Stimulated activated CD4-positive, alpha-beta T cell treated with anti-CD3 and anti-CD28 coated beads, Interleukin-2, amount 100 ng/mL, for 48 hours (primary cell): ENCODE measurements at regions not wholly inside any gene's neighbourhood (a gene's known extent, or its start where the extent isn't known, plus 50 kb on each side); places are given as distances from the start of the nearest gene placed in this dataset.
"Not testable (repeated sequence)": the region's sequence is repeated elsewhere in the genome, so short reads cannot be mapped to it uniquely, and the experiment has no call there.

Experiments used
- DNase-seq, 2 donors: peaks; one replicate each; pipeline ENCODE4 v3.0.0-alpha.2; 2020

DNA sequence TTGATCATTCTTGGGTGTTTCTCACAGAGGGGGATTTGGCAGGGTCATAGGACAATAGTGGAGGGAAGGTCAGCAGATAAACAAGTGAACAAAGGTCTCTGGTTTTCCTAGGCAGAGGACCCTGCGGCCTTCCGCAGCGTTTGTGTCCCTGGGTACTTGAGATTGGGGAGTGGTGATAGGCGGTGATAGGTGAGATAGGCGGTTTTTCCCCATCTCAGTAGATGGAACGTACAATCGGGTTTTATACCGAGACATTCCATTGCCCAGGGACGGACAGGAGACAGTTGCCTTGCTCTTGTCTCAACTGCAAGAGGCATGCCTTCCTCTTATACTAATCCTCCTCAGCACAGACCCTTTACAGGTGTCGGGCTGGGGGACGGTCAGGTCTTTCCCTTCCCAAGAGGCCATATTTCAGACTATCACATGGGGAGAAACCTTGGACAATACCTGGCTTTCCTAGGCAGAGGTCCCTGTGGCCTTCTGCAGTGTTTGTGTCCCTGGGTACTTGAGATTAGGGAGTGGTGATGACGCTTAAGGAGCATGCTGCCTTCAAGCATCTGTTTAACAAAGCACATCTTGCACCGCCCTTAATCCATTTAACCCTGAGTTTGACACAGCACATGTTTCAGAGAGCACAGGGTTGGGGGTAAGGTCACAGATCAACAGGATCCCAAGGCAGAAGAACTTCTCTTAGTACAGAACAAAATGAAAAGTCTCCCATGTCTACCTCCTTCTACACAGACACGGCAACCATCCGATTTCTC is 86.2 kb downstream of the OR2B2 start:
- DNase-seq: not testable (repeated sequence)

DNA sequence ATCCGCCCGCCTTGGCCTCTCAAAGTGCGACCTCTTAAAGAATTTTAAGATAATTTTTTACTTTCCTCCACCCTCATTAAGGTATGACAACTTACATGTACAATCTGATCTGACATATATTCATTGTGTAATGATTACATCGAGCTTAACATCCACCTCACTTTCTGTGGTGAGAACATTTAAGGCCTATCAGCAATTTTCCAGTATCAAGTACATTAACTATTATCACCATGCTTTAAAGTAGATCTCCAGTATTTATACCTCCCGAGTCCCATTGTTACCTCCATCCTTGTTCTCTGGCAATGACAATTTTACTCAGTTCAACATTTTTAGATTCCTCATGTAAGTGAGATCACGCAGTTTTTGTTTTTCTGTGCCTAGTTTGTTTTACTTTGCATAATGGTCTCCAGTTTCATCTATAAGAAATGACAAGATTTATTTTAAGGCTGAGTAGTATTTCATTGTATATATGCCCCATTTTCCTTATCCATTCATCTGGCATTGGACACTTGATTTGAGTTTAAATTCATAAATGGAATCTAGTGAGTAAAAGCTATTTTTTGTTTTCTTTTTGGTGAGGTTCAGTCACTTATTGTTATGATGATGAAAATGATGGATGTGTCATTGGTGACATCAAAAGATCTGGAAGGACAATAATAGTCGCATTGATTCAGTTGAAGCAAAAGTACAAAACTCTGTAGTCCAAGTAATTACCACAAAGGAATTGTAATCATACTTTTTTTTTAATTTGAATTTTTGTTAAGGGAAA is 87.0 kb downstream of the OR2B2 start:
- no peak for DNase-seq

DNA sequence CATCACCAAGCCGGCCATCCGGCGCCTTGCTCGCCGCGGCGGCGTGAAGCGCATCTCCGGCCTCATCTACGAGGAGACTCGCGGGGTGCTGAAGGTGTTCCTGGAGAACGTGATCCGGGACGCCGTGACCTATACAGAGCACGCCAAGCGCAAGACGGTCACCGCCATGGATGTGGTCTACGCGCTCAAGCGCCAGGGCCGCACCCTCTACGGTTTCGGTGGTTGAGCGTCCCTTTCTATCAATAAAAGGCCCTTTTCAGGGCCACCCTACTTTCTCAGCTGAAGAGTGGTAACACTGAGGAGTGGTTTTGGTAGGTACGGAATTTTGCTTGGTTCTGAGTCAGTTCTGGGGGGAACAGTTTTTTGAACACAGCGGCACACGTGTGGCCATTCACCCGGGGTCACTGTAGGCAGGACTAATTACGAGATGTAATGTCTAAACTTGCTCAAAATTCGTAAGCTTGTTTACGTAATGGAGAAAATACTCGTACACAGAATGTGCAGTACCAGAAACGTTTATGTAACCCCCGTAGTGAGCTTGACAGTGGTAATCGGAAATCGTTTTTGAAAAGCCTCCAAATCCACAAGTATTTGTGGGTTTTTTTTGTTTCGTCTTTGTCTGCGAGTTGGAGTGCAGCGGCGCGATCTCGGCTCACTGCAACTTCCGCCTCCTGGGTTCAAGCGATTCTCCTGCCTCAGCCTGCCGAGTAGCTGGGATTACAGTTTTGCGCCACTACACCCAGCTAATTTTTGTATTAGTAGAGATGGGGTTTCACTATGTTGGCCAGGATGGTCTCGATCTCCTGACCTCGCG is 87.8 kb downstream of the OR2B2 start:
- DNase-seq: peak in 1 of 2 donors; percentile 47

DNA sequence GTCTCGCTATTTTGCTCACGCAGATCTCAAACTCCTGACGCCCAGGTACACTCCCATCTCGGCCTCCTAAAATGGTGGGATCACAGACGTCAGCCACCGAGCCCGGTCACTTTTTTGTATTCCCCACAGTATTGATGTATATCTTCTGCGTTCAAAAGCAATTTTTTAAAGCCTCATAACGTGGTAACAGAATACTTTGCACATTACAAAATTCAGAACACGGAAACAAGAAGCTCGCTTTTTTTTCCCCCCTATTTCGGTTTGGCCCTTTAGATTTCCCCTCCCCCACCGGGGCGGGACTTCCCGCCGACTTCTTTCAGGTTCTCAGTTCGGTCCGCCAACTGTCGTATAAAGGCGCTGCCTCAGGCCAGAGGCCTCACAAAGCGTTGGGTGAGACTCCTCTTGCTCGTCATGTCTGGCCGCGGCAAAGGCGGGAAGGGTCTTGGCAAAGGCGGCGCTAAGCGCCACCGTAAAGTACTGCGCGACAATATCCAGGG is 88.4 kb downstream of the OR2B2 start:
- peak; percentile 47 to 63 for DNase-seq

DNA sequence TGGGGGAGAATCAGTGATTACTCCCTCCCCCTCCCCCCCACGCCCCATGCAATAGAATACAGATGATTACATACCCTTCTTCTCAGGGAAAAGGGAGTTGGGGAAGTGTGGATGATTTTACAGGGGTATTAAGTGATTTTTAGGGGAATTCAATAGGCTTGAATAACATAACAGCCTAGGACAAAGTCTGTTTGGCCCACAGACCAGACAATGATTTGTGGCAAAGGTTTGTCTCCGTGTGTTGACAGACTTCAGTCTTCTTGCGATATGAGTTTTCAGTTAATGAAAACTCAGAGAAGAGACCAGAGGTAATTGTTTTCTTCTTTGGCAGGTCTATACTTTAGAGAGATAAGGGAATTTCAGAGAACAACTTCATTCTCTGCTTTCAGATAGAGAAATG is 95.3 kb downstream of the OR2B2 start:
- DNase-seq: no peak

DNA sequence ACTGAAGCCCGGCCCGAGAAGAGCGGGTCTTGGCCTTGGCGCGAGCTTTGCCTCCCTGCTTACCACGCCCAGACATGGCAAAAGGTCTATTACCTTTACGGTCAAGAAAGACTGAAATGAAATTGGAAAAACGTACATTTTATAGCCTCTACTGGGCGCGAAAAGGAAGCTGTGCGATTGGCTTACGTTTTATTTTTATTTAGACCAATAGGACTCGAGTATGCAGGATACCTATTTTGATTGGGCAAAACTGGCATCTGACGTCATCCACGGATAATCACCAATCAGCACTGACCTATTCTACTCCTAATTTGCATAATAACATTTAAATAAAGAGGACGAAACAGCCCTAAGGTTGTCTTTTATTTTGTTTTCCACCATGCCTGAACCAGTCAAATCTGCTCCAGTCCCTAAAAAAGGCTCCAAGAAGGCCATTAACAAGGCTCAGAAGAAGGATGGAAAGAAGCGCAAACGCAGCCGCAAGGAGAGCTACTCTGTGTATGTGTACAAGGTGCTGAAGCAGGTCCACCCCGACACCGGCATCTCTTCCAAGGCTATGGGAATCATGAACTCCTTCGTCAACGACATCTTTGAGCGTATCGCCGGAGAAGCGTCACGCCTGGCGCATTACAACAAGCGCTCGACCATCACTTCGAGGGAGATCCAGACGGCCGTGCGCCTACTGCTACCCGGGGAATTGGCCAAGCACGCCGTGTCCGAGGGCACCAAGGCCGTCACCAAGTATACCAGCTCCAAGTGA is 97.4 kb downstream of the OR2B2 start:
- peak; percentile 55 to 58 for DNase-seq

DNA sequence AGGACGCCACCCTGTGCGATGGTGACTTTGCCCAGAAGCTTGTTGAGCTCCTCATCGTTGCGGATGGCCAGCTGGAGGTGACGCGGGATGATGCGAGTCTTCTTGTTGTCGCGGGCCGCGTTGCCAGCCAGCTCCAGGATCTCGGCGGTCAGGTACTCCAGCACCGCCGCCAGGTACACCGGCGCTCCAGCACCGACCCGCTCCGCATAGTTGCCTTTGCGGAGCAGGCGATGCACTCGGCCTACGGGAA is 97.9 kb downstream of the OR2B2 start:
- not testable (repeated sequence) for DNase-seq

DNA sequence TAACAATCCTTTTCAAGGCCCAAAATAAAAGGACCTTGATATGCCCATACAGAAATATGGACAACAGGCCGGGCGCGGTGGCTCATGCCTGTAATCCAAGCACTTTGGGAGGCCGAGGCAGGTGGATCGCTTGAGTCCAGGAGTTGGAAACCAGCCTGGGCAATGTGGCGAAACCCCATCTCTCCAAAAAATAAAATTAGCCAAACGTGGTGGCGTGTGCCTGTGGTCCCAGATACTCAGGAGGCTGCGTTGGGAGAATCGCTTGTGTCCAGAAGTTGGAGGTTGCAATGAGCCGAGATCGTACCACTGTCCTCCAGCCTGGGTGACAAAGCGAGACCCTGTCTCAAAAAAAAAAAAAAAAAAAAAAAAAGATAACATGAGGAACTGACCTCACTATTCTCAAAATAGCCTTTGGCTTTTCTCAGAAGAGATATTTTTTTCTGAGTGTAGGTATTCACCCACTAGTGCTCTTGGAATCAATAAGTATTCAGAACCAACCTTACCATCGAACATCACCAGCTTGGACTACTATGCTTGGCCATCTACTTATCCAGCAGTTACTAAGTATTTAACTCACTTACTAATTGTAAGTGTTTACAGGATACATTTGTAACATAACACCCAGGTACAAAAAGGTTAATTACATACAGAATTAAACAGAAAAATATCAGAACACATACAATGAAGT is 99.2 kb downstream of the OR2B2 start:
- DNase-seq: no peak

DNA sequence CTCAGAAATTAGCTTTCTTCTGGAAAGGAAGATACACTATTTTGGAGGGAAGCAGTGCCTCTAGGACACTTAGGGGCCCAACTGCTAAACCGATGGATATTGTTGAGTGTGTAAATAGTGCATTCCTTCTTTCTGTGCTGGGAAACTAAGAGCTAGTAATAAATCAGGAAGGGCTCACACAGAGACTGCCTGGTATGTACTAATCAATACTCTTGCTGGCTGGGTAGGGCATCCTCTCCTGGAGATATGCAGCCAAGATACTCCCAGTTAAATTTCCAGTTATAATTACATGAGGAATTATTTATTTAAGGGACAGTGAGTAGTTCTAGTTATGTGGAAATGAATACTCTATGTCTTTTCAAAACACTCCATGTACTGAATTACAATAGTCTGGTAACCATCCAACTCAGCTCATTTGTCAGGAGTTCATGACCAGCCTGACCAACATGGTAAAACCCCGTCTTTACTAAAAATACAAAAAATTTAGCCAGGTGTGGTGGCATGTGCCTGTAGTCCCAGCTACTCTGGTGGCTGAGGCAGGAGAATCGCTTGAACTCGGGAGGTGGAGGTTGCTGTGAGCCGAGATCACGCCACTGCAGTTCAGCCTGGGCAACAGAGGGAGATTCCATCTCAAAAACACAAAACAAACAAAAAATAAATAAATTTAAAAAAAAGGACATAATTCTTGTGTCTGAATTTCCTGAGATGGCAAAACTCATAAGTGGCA is 100.0 kb downstream of the OR2B2 start:
- DNase-seq: no peak

DNA sequence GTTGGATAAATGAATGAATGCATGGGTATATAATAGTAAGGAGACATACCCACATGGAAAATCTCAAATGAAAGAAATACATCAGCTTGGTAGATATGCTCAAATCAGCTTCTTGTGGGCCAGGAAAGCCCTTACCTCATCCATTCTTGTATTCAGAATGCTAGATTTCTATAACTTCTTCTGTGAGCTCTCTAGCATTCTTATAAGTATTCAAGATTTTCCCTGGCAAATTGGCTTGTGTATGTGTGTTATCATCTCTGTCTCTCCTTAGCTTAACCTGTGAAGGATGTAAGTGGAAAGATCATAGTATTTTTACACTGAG is 100.8 kb downstream of the OR2B2 start:
- no peak for DNase-seq

DNA sequence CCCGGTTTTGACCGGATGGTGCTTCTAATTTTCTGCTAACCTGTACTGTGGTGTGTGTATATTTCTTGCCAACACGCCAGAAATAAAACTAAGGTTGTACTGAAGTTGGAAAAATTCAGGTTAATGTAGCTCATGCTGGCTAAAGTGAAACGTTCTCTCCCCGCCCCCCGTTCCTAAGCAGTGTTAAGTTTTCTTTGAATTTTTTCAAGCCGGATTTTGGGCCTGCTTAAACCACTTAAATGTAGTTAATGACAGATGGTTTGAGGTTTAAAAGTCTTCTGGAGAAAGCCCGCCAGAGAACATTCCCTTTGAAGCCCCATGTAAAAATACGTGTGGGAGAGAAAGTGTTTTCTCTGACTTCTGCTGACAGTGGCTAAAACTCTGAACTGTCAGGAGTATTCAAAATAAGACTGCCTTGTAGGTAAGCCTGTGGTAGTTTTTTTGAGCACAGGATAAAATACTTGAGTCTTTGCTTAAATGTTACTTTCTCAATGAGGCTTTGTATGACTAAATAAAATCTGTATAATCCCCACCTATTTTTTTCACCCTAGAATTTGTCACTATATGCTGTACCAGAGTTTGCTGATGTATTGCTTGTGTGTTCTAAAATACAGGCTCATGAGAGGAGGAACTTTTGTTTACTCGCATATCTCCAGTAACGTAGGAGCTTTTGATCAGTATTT is 101.3 kb downstream of the OR2B2 start:
- no peak for DNase-seq

DNA sequence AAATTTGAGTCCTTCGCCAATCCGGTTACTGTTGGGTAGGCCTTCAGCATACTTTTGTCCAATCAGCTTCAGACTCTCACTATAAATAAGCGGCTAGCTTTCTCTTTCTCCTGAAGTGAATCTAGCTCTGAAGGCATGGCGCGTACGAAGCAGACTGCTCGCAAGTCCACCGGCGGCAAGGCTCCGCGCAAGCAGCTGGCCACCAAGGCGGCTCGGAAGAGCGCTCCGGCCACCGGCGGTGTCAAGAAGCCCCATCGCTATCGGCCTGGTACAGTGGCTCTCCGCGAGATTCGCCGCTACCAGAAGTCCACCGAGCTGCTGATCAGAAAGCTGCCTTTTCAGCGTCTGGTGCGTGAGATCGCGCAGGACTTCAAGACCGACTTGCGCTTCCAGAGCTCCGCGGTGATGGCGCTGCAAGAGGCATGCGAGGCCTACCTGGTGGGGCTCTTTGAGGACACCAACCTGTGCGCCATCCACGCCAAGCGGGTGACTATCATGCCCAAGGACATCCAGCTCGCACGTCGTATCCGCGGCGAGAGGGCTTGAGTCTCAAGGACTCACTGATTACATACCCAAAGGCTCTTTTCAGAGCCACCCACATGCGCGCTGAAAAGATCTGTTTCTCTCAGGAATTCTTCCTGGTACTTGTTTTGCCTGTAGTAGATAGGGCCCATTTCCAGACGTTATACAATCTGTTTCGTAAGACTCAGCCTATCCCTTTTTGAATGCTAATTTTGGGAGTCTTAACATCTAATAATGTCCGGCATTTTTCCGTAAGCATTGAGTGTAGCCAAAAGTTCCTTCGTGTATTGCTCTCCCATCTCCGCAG is 102.0 kb downstream of the OR2B2 start:
- peak; percentile 64 to 66 for DNase-seq

DNA sequence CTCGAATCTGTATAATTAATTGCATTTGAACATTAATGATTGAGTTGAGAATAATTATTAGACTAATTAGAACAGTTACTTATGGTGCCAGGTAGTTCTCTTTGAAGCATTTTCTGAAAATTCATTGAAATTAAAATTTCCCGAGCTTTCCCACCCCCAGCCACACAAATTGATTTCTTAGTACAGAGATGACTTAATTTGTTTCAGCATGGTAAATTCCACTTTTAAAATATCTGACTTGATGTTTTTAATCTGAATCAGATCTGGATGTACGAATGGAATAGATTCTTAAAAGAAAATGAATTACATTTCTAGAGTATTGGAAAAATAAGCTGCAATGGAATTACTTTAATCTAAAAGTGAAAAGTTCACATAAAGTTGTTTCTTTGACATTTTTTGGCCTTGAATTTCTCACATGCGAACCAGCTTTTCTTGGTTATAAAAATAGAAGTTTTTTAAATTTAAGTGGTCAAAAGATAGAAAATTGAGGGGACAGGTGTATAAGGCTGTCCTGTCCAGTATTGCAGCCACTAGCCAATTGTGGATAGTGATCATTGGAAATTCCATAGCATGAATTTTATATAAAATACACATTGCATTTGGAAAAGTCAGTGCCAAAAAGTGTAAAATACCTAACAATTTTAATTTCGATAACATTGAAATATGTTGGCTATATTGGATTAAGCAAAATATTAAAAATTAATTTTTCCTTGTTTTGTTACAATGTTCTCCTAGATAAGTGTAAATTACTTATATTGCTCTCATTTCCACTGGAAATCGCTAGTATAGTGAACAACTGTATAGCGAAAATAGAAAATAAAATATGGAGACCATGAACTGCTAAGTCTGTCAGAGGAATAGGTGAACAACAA is 102.9 kb downstream of the OR2B2 start:
- DNase-seq: no peak

DNA sequence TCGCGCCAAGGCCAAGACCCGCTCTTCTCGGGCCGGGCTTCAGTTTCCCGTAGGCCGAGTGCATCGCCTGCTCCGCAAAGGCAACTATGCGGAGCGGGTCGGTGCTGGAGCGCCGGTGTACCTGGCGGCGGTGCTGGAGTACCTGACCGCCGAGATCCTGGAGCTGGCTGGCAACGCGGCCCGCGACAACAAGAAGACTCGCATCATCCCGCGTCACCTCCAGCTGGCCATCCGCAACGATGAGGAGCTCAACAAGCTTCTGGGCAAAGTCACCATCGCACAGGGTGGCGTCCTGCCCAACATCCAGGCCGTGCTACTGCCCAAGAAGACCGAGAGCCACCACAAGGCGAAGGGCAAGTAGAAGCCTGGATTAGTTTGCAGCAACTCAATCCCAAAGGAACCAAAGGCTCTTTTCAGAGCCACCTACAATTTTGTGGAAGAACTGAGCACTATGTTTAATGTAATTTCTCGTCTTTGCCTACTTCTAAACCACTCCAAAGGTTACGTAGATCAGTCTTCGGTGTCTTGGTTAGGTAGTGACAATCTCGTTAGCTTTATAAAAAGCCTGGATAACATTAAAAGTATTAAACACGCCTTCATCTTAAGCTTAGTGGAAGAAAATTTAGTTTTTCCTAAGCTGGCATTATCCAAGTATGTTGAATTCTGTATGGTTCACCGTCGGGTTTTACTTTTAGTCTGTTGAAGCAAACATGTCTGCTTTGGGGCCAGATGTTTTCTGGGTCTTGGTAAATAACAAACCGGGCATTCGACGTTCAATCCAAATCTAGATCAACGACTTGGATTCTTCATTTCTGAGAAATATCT is 103.7 kb downstream of the OR2B2 start:
- not testable (repeated sequence) for DNase-seq

DNA sequence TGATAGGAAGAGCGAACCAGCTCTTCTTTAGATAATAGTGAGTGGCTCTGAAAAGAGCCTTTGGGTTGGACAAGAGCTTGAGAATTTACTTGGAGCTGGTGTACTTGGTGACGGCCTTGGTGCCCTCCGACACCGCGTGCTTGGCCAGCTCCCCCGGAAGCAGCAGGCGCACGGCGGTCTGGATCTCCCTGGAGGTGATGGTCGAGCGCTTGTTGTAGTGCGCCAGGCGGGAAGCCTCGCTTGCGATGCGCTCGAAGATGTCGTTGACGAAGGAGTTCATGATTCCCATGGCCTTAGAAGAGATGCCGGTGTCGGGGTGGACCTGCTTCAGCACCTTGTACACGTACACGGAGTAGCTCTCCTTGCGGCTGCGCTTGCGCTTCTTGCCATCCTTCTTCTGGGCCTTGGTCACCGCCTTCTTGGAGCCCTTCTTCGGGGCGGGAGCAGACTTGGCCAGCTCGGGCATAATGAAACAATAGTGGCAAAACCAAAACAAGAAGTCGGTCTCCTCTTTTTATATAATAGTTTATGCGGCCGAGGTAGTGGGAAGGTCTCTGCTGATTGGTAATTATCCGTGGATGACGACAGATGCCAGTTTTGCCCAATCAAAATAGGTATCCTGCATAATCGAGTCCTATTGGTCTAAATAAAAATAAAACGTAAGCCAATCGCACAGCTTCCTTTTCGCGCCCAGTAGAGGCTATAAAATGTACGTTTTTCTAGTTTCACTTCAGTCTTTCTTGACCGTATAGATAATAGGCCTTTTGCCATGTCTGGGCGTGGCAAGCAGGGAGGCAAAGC is 104.6 kb downstream of the OR2B2 start:
- peak in 1 of 2 donors; percentile 56 for DNase-seq

DNA sequence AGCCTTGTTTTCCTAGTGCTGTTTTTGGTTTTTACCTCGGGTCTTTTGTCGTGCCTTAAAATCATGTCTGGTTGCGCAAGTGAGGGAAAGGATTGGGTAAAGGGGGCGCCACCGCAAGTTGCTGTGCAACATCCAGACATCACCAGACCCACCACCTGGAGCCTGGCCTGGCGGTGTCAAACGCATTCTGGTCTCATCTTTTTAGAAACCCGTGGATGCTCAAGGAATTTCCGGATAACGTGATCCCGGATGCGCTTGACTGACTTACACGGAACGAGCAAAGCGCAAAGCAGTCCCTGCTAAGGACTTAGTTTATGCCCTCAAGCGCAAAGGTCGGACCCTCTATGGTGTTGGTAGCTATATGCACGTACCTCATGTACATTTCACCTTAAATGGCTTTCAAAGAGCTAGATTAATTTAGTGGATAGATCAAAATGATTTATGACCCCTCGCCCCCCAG is 105.2 kb downstream of the OR2B2 start:
- DNase-seq: peak in 1 of 2 donors; percentile 34

DNA sequence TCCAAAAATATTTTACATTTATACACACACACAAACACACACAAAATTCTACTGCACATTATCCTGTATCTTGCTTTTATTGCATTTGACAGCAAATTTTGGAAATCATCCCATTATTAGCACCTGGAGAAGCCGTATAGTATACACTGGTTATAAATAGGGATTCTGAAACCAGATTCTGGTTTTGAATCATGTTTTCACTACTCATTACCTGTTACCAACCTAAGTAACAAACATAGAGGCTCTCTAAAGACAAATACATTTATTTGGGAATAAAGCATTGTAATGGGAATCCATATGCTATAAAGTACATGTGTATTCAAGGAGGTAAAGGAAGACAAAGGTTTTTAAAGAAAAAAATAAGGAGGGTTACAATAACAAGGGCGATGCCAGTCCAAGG is 106.8 kb downstream of the OR2B2 start:
- DNase-seq: no peak
